ENCODE measurements at regions not wholly inside any gene's neighbourhood (a gene's known extent, or its start where the extent isn't known, plus 50 kb on each side); places are given as distances from the start of the nearest gene placed in this dataset.
"Not testable (repeated sequence)": the region's sequence is repeated elsewhere in the genome, so short reads cannot be mapped to it uniquely, and the experiment has no call there.

- DNase-seq: no peak
Measured at GRCh38 chr1:112105557-112105956, 116.1 kb upstream of the KCND3 start.

DNA sequence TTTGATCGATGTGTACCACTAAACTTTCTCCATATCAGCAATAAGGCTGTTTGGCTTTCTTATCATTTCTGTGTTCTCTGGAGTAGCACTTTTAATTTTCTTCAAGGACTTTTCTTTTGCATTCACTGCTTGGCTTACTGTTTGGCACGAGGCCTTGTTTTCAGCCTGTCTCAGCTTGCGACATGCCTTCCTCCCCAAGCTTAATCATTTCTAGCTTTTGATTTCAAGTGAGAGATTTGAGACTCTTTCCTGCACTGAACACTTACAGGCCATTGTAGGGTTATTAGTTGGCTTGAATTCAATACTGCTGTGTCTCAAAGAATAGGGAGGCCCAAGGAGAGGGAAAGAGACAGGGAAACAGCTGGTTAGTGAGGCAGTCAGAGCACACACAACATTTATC, 120.6 kb upstream of the KCND3 start:
- DNase-seq: no peak

DNA sequence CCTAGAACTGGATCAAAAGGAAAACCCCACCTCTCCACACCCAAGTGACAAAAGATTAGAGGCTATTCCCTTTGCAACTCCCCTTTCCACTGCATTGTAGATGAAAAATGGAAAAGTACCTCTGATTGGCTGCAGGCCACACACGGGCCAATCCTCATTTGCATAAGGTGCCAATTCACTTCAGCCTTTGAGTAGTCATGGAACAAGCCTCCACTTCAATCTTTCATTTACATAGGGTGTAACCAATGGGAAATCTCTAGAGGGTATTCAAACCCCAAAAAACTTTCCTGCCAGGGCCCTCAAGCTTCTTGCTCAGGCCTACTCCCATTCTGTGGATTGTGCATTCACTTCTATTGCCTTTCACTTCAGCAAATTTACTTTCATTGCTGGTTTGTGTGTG, 122.3 kb upstream of the KCND3 start:
- DNase-seq: no peak

- no peak for DNase-seq
Measured at GRCh38 chr1:112114540-112114939, 125.1 kb upstream of the KCND3 start.

DNA sequence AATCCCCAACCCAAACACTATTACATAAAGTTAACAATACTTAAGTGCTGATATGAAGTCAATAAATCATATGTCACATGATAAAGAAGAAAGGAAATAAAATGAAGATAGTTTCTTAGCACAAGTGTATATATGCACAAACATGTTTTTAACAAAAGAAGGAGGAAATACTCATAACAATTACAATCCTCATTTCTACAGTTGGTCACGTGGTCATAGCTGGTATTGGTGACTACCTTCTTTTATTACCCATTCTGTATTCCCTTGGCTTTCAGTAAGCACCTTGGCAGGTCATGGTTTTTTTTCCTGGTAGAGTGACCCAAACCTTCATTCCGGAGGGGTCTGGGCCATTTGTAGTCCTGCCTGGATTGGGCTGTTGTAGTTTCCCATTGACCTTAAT, 137.1 kb upstream of the KCND3 start:
- no peak for DNase-seq

DNA sequence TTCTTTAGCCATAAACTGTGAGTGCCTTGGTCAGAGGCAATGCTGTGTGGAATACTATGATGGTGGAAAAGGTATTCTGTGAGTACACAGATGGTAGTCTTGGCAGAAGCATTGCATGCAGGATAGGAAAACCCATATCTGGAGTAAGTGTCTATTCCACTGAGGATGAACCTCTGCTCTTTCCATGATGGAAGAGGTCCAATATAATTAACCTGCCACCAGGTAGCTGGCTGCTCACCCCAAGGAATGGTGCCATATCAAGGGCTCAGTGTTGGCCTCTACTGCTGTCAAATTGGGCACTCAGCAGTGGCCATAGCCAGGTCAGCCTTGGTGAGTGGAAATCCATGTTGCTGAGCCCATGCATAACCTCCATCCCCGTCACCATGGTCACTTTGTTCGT, 138.1 kb upstream of the KCND3 start:
- DNase-seq: not testable (repeated sequence)

- no peak for DNase-seq
Measured at GRCh38 chr1:112133487-112133886, 144.0 kb upstream of the KCND3 start.

DNA sequence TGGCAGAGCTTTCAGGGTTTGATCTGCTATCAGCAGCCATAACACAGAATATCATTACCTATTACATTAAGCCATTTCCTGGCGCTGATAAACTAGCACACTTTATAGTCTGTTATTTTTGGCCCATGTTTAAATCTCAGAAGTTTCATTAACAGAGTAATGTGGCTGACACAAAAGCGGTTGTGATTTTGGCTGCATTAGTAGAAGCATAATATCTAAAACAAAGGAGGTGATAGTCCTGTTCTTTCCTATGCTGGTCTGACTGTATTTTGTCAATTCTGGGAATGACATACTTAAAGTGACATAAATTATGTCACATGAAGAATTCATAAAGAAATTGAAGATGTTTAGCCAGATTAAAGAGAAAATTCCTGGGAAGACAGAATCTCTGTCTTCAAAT, 151.3 kb upstream of the KCND3 start:
- DNase-seq: no peak

DNA sequence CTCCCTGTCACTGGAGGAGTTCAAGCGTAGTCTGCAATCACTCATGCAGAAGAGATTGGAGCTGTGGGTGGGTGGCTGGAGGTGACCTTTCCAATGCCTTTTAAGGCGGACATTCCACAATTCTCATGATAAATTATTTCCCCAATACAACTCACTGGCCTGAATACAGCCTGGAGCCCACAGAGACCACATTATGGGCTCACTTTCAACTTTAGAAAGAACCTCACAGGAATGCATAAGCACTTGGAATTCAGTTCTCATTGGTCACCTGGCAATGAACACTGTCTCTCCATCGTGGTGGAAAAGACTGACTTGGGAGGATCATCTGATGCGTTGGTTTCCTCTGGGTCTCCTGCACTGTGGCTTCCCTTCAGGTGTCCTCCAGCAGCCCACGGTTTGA, 151.8 kb upstream of the KCND3 start:
- no peak for DNase-seq

- no peak for DNase-seq
Measured at GRCh38 chr1:112141923-112142322, 152.5 kb upstream of the KCND3 start.

DNA sequence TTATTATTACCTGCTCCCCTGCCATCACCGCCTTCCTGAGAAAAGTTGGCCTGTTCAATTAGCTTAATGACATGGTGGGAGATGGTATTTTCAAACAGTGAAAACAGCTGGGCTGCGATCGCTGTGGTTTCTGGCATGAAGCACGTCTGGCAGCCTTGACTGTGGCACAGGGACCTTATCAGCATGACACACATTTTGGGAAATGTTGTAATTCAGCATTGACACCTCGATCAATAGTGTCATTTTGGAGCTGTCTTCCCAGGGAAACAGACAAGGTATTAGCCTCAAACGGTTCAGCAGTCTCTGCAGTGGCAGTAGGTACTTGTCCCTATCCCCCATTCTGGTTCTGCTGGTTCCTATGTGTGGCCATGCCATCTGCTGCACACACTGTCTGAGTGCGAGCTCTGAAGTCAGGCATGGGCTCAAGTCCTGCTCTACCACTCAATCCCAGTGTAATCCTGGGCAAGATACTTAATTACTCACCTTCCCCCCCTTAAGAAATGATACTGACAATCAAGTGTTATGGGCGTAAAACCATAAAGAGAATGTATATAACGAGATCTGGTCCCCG, 154.5 kb upstream of the KCND3 start:
- no peak for DNase-seq

- DNase-seq: no peak
Measured at GRCh38 chr1:112144733-112145426, 155.4 kb upstream of the KCND3 start.

DNA sequence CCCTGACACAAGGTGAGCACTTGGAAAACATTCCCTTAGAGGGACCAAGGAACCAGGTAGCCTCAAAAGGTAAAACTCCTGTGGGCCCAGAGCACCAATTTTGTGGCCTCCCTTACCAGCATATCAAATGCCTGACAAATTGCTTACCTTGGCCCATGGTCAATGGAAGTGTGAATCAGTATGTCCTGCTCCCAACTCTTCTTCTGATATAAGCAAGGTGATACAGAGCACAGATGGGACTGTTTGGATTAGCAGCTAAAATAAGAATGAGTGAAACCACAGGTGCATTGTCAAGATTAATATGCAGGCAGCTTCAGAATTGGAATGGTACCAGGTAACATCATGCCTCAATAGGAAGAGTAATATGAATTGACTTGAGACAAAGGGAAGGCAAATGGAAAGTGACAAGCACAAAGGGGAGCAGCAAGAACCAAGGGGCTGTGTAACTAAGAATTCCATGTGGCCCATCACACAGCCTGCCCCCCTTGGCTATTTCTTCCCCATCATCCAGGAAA, 156.8 kb upstream of the KCND3 start:
- DNase-seq: no peak

DNA sequence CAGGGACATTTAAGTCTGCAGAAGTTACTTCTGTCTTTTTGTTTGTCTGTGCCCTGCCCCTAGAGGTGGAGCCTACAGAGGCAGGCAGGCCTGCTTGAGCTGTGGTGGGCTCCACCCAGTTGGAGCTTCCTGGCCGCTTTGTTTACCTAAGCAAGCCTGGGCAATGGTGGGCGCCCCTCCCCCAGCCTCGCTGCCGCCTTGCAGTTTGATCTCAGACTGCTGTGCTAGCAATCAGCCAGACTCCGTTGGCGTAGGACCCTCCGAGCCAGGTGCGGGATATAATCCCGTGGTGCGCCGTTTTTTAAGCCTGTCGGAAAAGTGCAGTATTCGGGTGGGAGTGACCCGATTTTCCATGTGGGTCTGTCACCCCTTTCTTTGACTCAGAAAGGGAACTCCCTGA, 170.7 kb upstream of the KCND3 start:
- DNase-seq: not testable (repeated sequence)

DNA sequence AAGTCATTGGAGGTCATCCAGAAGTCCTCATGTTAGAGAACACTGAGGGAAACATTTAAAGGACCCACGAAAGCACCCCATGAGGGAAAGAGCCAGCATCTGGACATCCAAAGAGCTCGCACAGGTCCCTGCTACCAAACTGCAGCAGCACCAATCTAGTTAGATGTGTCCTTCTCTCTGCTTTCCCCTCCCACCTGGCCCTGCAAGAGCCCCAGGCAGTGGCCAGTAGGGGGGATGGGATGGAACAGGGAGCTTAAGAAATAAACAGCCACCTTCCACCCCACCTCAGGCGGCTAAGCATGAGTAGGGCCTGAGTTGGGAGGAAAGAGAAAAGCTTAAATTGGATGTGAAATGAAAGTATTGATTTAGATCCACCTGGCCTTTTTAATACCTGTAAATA, 175.9 kb upstream of the KCND3 start:
- DNase-seq: no peak

GRCh38 chr1:112169517-112169916, 180.0 kb upstream of the KCND3 start:
- no peak for DNase-seq

GRCh38 chr1:112172294-112172882, 182.9 kb upstream of the KCND3 start:
- no peak for DNase-seq

- DNase-seq: no peak
Measured at GRCh38 chr1:112177314-112177713, 187.8 kb upstream of the KCND3 start.

DNA sequence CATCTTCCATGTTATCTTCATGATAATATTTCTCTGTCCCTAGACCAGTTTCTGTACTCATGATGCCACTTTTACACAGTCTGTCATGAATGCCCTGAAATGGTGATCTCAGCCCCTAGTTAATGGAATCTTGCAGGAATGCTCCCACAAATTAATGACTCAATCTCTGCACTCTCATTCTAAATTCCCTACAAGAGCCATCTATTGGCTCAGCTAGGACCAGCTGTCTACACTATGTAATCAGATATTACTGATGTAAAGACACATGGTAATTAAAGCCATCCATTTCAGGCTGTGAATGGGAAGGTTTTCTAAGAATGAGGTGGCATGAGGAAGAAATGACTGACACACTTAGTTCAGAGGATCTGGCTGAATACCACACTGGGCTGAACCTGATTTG, 199.1 kb upstream of the KCND3 start:
- no peak for DNase-seq

GRCh38 chr1:112196008-112196588, 199.9 kb upstream of the CTTNBP2NL start:
- DNase-seq: no peak

DNA sequence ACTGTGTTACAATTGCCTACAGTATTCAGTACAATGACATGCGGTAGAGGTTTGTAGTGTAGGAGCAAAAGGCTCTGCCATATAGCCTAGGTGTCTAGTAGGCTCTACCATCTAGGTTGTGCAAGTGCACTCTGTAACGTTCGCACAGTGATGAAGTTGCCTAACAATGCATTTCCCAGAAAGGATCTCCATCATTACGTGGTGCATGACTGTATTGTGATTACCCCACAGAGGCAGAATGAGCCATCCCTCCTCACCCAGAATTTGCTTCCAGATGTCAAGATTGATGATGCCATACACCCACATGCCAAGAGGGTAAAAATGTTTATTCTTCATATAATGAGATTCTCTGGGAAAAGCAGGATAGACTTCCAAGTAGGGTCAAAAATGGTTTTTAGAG, 199.3 kb upstream of the CTTNBP2NL start:
- no peak for DNase-seq

- DNase-seq: no peak
Measured at GRCh38 chr1:112209493-112209892, 186.5 kb upstream of the CTTNBP2NL start.

DNA sequence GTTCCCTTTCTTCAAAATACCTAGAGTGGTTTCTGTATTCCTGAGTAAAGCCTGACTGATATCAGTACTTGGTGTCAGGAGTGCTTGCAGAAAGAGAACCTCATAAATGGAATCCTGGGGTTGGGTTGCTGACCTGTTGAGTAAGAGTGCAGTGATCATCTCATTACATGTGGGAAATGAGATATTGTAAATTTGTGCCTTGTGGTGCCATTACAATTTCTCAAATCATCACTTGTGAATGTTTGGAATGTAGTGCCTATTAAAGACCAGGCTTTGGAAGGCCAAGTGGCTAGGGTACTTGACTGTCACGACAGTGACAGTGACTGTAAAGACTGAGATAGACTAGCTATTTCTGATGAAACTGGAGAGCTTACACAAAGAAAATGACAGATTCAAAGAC, 176.7 kb upstream of the CTTNBP2NL start:
- no peak for DNase-seq

DNA sequence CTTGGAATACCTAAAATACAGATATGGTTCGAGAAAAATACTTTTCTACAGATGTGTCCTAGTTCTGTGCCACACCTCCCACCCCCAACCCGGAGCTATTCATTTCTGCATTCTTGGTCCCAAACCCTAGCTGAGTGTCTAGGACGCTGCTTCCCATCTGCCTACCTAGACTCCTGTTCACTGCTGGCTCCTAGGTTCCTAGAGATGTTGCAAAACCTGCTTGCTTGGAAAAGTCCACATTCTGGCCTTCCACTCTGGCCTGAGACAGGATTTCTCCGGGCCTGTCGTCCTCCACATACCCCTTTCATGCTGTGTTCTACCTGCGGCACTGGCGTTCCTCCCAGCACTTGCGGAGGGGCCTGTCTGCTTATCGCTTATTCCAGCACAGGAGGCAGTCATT, 165.8 kb upstream of the CTTNBP2NL start:
- no peak for DNase-seq
